ENCODE measurements at regions not wholly inside any gene's neighbourhood (a gene's known extent, or its start where the extent isn't known, plus 50 kb on each side); places are given as distances from the start of the nearest gene placed in this dataset.

DNA sequence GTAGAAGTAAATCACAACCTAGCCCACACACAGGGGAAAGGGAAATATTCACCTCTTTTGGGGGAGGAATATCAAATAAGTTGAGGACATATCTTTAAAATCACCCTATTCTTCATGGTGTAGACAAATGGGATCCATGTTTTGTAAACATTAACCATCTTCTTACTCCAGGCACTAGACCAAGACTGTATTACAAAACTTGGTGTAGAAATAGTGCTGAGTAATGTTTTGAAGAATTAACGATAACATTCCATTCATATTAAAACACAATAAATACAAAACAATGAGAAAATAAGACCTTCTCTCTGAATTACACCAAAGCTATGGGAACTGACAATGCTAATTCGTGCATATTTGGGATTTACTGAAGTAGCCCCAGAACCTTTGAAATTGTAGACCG, 633.6 kb downstream of the BCL11B start:
- H3K79me2 ChIP-seq (ENCODE audit: insufficient read depth, low read length), result no peaks in the 10 kb centered on the region
- no peak overlapping the region for H3K4me3 ChIP-seq (ENCODE audit: insufficient read depth, low read depth, low read length)
- Mint-ChIP-seq H3K9me3 (ENCODE audit: unreplicated experiment) (peaks cover 3% of the 10 kb centered on the region), H3K27ac (ENCODE audit: unreplicated experiment) (no peak overlapping the region), H3K4me1 (ENCODE audit: low read depth, unreplicated experiment) (no peaks in the 10 kb centered on the region), H3K36me3 (ENCODE audit: low read depth, unreplicated experiment) (no peaks in the 10 kb centered on the region), H3K4me3 (ENCODE audit: unreplicated experiment) (no peak overlapping the region), H3K27me3 (ENCODE audit: low read depth, unreplicated experiment) (peaks cover 3% of the 10 kb centered on the region)
- no peaks in the 10 kb centered on the region for H4K20me1 ChIP-seq (ENCODE audit: insufficient read depth, low read length)
- FAIRE-seq (no peak), DNase-seq (ENCODE audit: low read depth) (no peak)
- no peaks in the 10 kb centered on the region for H3K36me3 ChIP-seq (ENCODE audit: insufficient read depth, low read length)
- H2AFZ ChIP-seq (ENCODE audit: low read depth, low read length), result no peak overlapping the region
- no peaks in the 10 kb centered on the region for H3K27me3 ChIP-seq (ENCODE audit: insufficient read depth, low read length)
- H3K9me3 ChIP-seq (ENCODE audit: insufficient read depth, low read depth, low read length), result no peaks in the 10 kb centered on the region
- H3K9ac ChIP-seq (ENCODE audit: low read length), result no peak overlapping the region
- no peak overlapping the region for H3K4me2 ChIP-seq (ENCODE audit: low read length)
- H3K27ac ChIP-seq (ENCODE audit: low read depth, low read length), result no peak overlapping the region
- no peaks in the 10 kb centered on the region for H3K4me1 ChIP-seq (ENCODE audit: insufficient read depth, low read length)
- no peak for TF ChIP-seq EZH2 (IDR thresholded peaks at IDR 0.05; ENCODE audit: insufficient read depth, low read length)
- TF ChIP-seq CTCF (IDR thresholded peaks at IDR 0.05; ENCODE audit: insufficient read depth, low read depth, low read length), result no peak

GRCh38 chr14:98647754-98648153, 624.2 kb downstream of the BCL11B start:
- H3K9me3 Mint-ChIP-seq (ENCODE audit: unreplicated experiment), result no peaks in the 10 kb centered on the region
- FAIRE-seq, result no peak

DNA sequence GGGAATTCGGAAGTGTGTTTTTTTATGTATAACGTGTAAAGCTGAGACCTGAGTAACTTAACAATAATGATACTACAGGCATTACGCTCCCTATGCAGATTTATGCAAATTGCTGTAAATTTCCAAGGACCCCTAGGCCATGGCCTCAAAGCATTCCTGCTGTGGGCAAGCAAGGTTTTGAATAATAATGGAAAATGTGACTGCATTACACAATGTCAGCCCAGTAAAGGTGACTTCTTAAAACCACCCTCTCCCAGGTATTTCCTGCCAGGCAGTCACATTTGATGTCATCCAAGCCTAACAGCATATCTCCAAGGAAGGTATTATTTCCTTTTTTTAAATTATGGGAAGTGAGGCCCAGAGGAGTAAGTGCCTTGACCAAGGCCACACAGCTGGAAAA, 621.0 kb downstream of the BCL11B start:
- Mint-ChIP-seq H3K9me3 (ENCODE audit: unreplicated experiment) (no peaks in the 10 kb centered on the region), H3K4me1 (ENCODE audit: low read depth, unreplicated experiment) (no peaks in the 10 kb centered on the region), H3K4me3 (ENCODE audit: unreplicated experiment) (no peak overlapping the region), H3K36me3 (ENCODE audit: low read depth, unreplicated experiment) (no peaks in the 10 kb centered on the region), H3K27me3 (ENCODE audit: low read depth, unreplicated experiment) (no peaks in the 10 kb centered on the region), H3K27ac (ENCODE audit: unreplicated experiment) (no peak overlapping the region)
- Histone ChIP-seq H3K27me3 (ENCODE audit: insufficient read depth, low read length) (no peaks in the 10 kb centered on the region), H2AFZ (ENCODE audit: low read depth, low read length) (no peak overlapping the region), H3K9ac (ENCODE audit: low read length) (no peak overlapping the region), H3K9me3 (ENCODE audit: insufficient read depth, low read depth, low read length) (peaks cover 2% of the 10 kb centered on the region), H3K79me2 (ENCODE audit: insufficient read depth, low read length) (no peaks in the 10 kb centered on the region), H3K4me2 (ENCODE audit: low read length) (no peak overlapping the region), H3K36me3 (ENCODE audit: insufficient read depth, low read length) (no peaks in the 10 kb centered on the region), H3K4me3 (ENCODE audit: insufficient read depth, low read depth, low read length) (no peak overlapping the region), H3K27ac (ENCODE audit: low read depth, low read length) (no peak overlapping the region), H4K20me1 (ENCODE audit: insufficient read depth, low read length) (no peaks in the 10 kb centered on the region), H3K4me1 (ENCODE audit: insufficient read depth, low read length) (no peaks in the 10 kb centered on the region)
- DNase-seq (ENCODE audit: low read depth) (no peak), FAIRE-seq (no peak)
- TF ChIP-seq EZH2 (IDR thresholded peaks at IDR 0.05; ENCODE audit: insufficient read depth, low read length) (no peak), CTCF (IDR thresholded peaks at IDR 0.05; ENCODE audit: insufficient read depth, low read depth, low read length) (no peak)

More at GRCh38 chr14:98647754-98648153, 624.2 kb downstream of the BCL11B start:
- Mint-ChIP-seq H3K4me3 (ENCODE audit: unreplicated experiment) (no peak overlapping the region), H3K27me3 (ENCODE audit: low read depth, unreplicated experiment) (no peaks in the 10 kb centered on the region), H3K36me3 (ENCODE audit: low read depth, unreplicated experiment) (no peaks in the 10 kb centered on the region), H3K27ac (ENCODE audit: unreplicated experiment) (no peak overlapping the region), H3K4me1 (ENCODE audit: low read depth, unreplicated experiment) (no peaks in the 10 kb centered on the region)
- Histone ChIP-seq H3K4me1 (ENCODE audit: insufficient read depth, low read length) (no peaks in the 10 kb centered on the region), H3K79me2 (ENCODE audit: insufficient read depth, low read length) (no peaks in the 10 kb centered on the region), H3K27ac (ENCODE audit: low read depth, low read length) (no peak overlapping the region), H3K36me3 (ENCODE audit: insufficient read depth, low read length) (no peaks in the 10 kb centered on the region), H3K9me3 (ENCODE audit: insufficient read depth, low read depth, low read length) (no peaks in the 10 kb centered on the region), H3K4me2 (ENCODE audit: low read length) (no peak overlapping the region), H3K27me3 (ENCODE audit: insufficient read depth, low read length) (no peaks in the 10 kb centered on the region), H3K9ac (ENCODE audit: low read length) (no peak overlapping the region), H4K20me1 (ENCODE audit: insufficient read depth, low read length) (no peaks in the 10 kb centered on the region), H2AFZ (ENCODE audit: low read depth, low read length) (no peak overlapping the region), H3K4me3 (ENCODE audit: insufficient read depth, low read depth, low read length) (no peak overlapping the region)
- no peak for TF ChIP-seq CTCF (IDR thresholded peaks at IDR 0.05; ENCODE audit: insufficient read depth, low read depth, low read length)
- DNase-seq (ENCODE audit: low read depth), result no peak

Data from astrocyte (in vitro differentiated cells and primary cell).